B cell (primary cell): ENCODE measurements at regions not wholly inside any gene's neighbourhood (a gene's known extent, or its start where the extent isn't known, plus 50 kb on each side); places are given as distances from the start of the nearest gene placed in this dataset.

ENCODE experiments used
- ATAC-seq: fragments of 200-7000 bp; cut with Tn5 transposase; one replicate; pipeline ENCODE4 v1.10.0; 2021; ENCODE audit warnings: low read depth, mild to moderate bottlenecking, moderate number of reproducible peaks, moderate library complexity
- CTCF ChIA-PET: fragments of 350-600 bp; sonication (Branson Sonifier 250); formaldehyde crosslinking; loops from one replicate; lab custom pipeline; 2021; ENCODE audit warnings: antibody characterized with exemption, inconsistent platforms; lab: Charles Lee
- POLR2A ChIA-PET: fragments of 350-600 bp; sonication (Branson Sonifier 250); formaldehyde crosslinking; loops from one replicate; lab custom pipeline; 2021; ENCODE audit warnings: antibody characterized with exemption; lab: Charles Lee
- DNase-seq: peaks from one replicate; pipeline ENCODE4 v3.0.0; 2013
- H2AFZ ChIP-seq: 2 replicates; pipeline ENCODE4 v1.6.1; 2012; ENCODE audit warnings: mild to moderate bottlenecking, low read depth, low read length; ENCODE audit not compliant: insufficient read depth, poor library complexity, severe bottlenecking
- H3K27ac ChIP-seq, 2 donors: 1 replicate in 1 of 2; 2 replicates in 1 of 2; pipeline ENCODE4 v1.5.1; 2012 to 2013; ENCODE audit warnings: low read length in 2 of 2, mild to moderate bottlenecking in 2 of 2, moderate library complexity in 1 of 2
- H3K27me3 ChIP-seq, 4 experiments: fragments of 200-600 bp in 1 of 4; sonication (generic) in 1 of 4; replicated peaks in 1 of 4; 1 replicate in 2 of 4; 2 replicates in 2 of 4; pipeline versions ENCODE4 v1.6.1 to v1.7.0; 2013 to 2016; ENCODE audit warnings: low read length in 3 of 4, mild to moderate bottlenecking in 2 of 4, mixed read lengths in 1 of 4, moderate library complexity in 1 of 4; ENCODE audit not compliant: insufficient read depth in 4 of 4, control insufficient read depth in 3 of 4; ENCODE audit errors: control extremely low read depth in 1 of 4
- H3K36me3 ChIP-seq, 2 experiments: replicated peaks in 1 of 2; 1 replicate in 1 of 2; 2 replicates in 1 of 2; pipeline versions ENCODE4 v1.6.1 to v1.7.1; 2013; ENCODE audit warnings: low read length in 1 of 2; ENCODE audit not compliant: insufficient read depth in 2 of 2, control insufficient read depth in 1 of 2; ENCODE audit errors: control extremely low read depth in 1 of 2, extremely low read depth in 1 of 2
- H3K4me1 ChIP-seq, 2 donors: fragments of 200-600 bp in 1 of 2; sonication (generic) in 1 of 2; 1 replicate in 1 of 2; 2 replicates in 1 of 2; pipeline versions ENCODE4 v1.5.1 to v1.6.1; 2013 to 2017; ENCODE audit warnings: low read length in 2 of 2; ENCODE audit not compliant: control insufficient read depth in 2 of 2, insufficient read depth in 2 of 2
- H3K4me2 ChIP-seq: replicated peaks from 2 replicates; pipeline ENCODE3; 2012; ENCODE audit warnings: mild to moderate bottlenecking, low read depth, low read length; ENCODE audit not compliant: poor library complexity, severe bottlenecking
- H3K4me3 ChIP-seq, 5 experiments: fragments of 200-600 bp in 1 of 5; sonication (generic) in 1 of 5; 1 replicate in 3 of 5; 2 replicates in 2 of 5; pipeline versions ENCODE4 v1.5.1 to v1.7.0; 2011 to 2016; ENCODE audit warnings: low read length in 4 of 5, mild to moderate bottlenecking in 4 of 5, low read depth in 2 of 5, control low read depth in 1 of 5, moderate library complexity in 1 of 5; ENCODE audit not compliant: insufficient read depth in 1 of 5; ENCODE audit errors: control extremely low read depth in 1 of 5, extremely low read depth in 1 of 5
- H3K79me2 ChIP-seq: fragments of 200-600 bp; sonication (generic); one replicate; pipeline ENCODE4 v1.6.0; 2016; ENCODE audit warnings: low read length; ENCODE audit not compliant: control insufficient read depth, insufficient read depth
- H3K9ac ChIP-seq: fragments of 200-600 bp; sonication (generic); 2 replicates; pipeline ENCODE4 v1.6.1; 2017; ENCODE audit warnings: mild to moderate bottlenecking, low read length, moderate library complexity
- H3K9me3 ChIP-seq, 3 donors: one replicate each; pipeline versions ENCODE4 v1.6.1 to v1.7.1; 2013; ENCODE audit warnings: low read length in 2 of 3; ENCODE audit not compliant: control insufficient read depth in 2 of 3, insufficient read depth in 1 of 3; ENCODE audit errors: control extremely low read depth in 1 of 3
- H4K20me1 ChIP-seq: 2 replicates; pipeline ENCODE4 v1.6.0; 2012; ENCODE audit warnings: mild to moderate bottlenecking, low read length; ENCODE audit not compliant: insufficient read depth, control insufficient read depth, poor library complexity, severe bottlenecking
- H3K27ac Mint-ChIP-seq: one replicate; pipeline ENCODE4 v1.8.0; 2021; ENCODE audit warnings: mixed read lengths
- H3K27me3 Mint-ChIP-seq: one replicate; pipeline ENCODE4 v1.8.0; 2021; ENCODE audit warnings: mixed read lengths
- H3K4me1 Mint-ChIP-seq: one replicate; pipeline ENCODE4 v1.8.0; 2021; ENCODE audit warnings: mixed read lengths
- H3K4me3 Mint-ChIP-seq: one replicate; pipeline ENCODE4 v1.8.0; 2021; ENCODE audit warnings: mixed read lengths
- H3K9me3 Mint-ChIP-seq: one replicate; pipeline ENCODE4 v1.8.0; 2022; ENCODE audit warnings: mixed read lengths; ENCODE audit not compliant: insufficient read depth
- CTCF ChIP-seq: fragments of 200-600 bp; IDR thresholded peaks from one replicate; pipeline ENCODE4 v1.8.0; 2022; ENCODE audit warnings: antibody characterized with exemption, mild to moderate bottlenecking
- EZH2 ChIP-seq: IDR thresholded peaks from 2 replicates; pipeline ENCODE4 v1.6.1; 2012; ENCODE audit warnings: borderline replicate concordance, low read depth, mild to moderate bottlenecking, moderate library complexity, low read length; ENCODE audit not compliant: insufficient read depth, poor library complexity, severe bottlenecking
- WGBS: methylation state at CpG from one replicate; pipeline ENCODE4 v1.1.5; 2013; ENCODE audit warnings: missing lambda C conversion rate; ENCODE audit not compliant: insufficient coverage; 5-methylcytosine and 5-hydroxymethylcytosine counted together
- intact Hi-C: fragments of 100-400 bp; cut with micrococcal nuclease; formaldehyde crosslinking; loops from one replicate; pipeline ENCODE4 v1.10.0; 2022

- Mint-ChIP-seq H3K4me3 (no peak overlapping the region), H3K9me3 (peaks cover 6% of the 10 kb centered on the region), H3K27ac (no peak overlapping the region), H3K4me1 (no peaks in the 10 kb centered on the region), H3K27me3 (no peaks in the 10 kb centered on the region)
- intact Hi-C loops, result no loop called here
- Histone ChIP-seq H3K4me2 (no peak overlapping the region), H2AFZ (no peak overlapping the region), H4K20me1 (no peaks in the 10 kb centered on the region), H3K27me3 (no peaks in the 10 kb centered on the region), H3K9me3 (peaks cover 0 to 1% (median 0%) of the 10 kb centered on the region in 3 donors), H3K36me3 (no peaks in the 10 kb centered on the region), H3K4me3 (no peak overlapping the region), H3K4me1 (no peaks in the 10 kb centered on the region), H3K27ac (no peak overlapping the region), H3K79me2 (no peaks in the 10 kb centered on the region), H3K9ac (no peak overlapping the region)
- ATAC-seq (no peak), DNase-seq (no peak)
- ChIA-PET CTCF (interaction anchor here (0.6 kb wide), 1 partner anchor 214 kb away, joined by 3 read pairs; no protein-coding TSS in a partner anchor), POLR2A (no interaction called here)
- WGBS, result no CpG with 5 or more reads among the region's 2 CpGs
- TF ChIP-seq EZH2, result no peak
- no peak for TF ChIP-seq CTCF
Measured at GRCh38 chr15:87345961-87346360, 910.6 kb downstream of the NTRK3 start.

DNA sequence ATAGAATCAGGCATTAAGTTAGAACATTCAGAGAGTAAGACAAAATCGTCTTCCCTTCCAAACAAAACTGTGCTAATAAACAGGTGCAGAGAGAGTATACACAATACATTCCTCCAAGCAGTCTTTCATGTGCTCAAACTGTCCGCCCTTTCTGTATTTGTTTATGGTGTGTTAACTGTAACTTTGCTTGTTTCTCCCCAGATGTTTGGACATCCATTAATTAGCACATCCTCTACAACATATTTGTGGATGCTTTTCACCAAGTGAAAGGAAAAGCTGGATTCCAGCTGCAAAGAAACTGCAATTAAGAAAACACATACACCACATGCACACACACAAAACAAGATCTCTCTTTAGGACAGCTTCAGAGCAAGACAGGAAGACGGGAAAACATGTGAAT is 912.6 kb downstream of the NTRK3 start:
- H3K4me2 ChIP-seq, result no peak overlapping the region
- TF ChIP-seq EZH2 (no peak), CTCF (no peak)
- ChIA-PET CTCF (no interaction called here), POLR2A (no interaction called here)
- Mint-ChIP-seq H3K4me1 (no peaks in the 10 kb centered on the region), H3K9me3 (peaks cover 6% of the 10 kb centered on the region), H3K27me3 (no peaks in the 10 kb centered on the region), H3K4me3 (no peak overlapping the region), H3K27ac (no peak overlapping the region)
- H3K27ac ChIP-seq, result no peak overlapping the region
- DNase-seq (no peak), ATAC-seq (no peak)
- no peak overlapping the region for H3K9ac ChIP-seq
- no peaks in the 10 kb centered on the region for H4K20me1 ChIP-seq
- no peaks in the 10 kb centered on the region for H3K79me2 ChIP-seq
- H3K9me3 ChIP-seq, result peaks cover 0 to 1% (median 0%) of the 10 kb centered on the region in 3 donors
- no peaks in the 10 kb centered on the region for H3K4me1 ChIP-seq
- H3K36me3 ChIP-seq, result no peaks in the 10 kb centered on the region
- H3K27me3 ChIP-seq, result no peaks in the 10 kb centered on the region
- WGBS, result no CpG with 5 or more reads among the region's 3 CpGs
- intact Hi-C loops, result no loop called here
- no peak overlapping the region for H2AFZ ChIP-seq
- H3K4me3 ChIP-seq, result no peak overlapping the region
